ENCODE measurements at regions not wholly inside any gene's neighbourhood (a gene's known extent, or its start where the extent isn't known, plus 50 kb on each side); places are given as distances from the start of the nearest gene placed in this dataset.

DNA sequence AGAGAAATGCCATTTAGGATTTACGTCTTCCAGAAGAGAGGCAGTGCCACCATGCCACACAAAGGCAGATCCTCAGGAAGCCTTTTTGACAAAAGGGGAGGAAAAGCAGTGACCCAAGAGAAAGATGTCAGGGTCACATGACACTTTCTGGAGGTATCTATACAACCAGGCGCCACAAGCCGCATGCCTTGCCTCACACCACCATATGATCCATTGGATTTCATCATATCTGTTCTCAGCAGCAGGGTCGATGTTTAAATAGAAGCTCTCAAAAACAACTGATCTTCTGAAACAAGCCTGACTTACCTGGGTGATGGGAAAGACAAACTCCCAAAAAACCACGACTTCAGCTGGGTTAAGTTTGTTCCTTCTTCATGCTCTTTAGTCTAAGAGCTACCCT lies 52.5 kb upstream of the UNC5B start:
- Histone ChIP-seq H3K36me3 (ENCODE audit: control insufficient read depth, insufficient read depth, low read length) (no peaks in the 10 kb centered on the region), H3K27me3 (ENCODE audit: control insufficient read depth, insufficient read depth, low read length) (no peaks in the 10 kb centered on the region; the same call in none of the 2 replicates), H3K4me3 (ENCODE audit: low read depth, low read length) (no peak overlapping the region)
- TF ChIP-seq CTCF (IDR thresholded peaks at IDR 0.05; ENCODE audit: insufficient read depth, low read depth, low read length), result no peak
- ChIA-PET POLR2A (no interaction called here), CTCF (no interaction called here)
- no peak for DNase-seq (ENCODE audit: low read depth)

GRCh38 chr10:71161425-71161824 lies 50.9 kb upstream of the UNC5B start:
- CTCF ChIA-PET, result no interaction called here

More at GRCh38 chr10:71161425-71161824, 50.9 kb upstream of the UNC5B start:
- no peaks in the 10 kb centered on the region for H3K36me3 ChIP-seq (ENCODE audit: control insufficient read depth, insufficient read depth, low read length)
- H3K4me3 ChIP-seq (ENCODE audit: low read depth, low read length), result no peak overlapping the region
- no peaks in the 10 kb centered on the region; the same call in none of the 2 replicates for H3K27me3 ChIP-seq (ENCODE audit: control insufficient read depth, insufficient read depth, low read length)
- POLR2A ChIA-PET, result no interaction called here
- TF ChIP-seq CTCF (IDR thresholded peaks at IDR 0.05; ENCODE audit: insufficient read depth, low read depth, low read length), result no peak
- DNase-seq (ENCODE audit: low read depth), result no peak

Data from BJ (cell line).